DOHH2 (cell line): ENCODE measurements at regions not wholly inside any gene's neighbourhood (a gene's known extent, or its start where the extent isn't known, plus 50 kb on each side); places are given as distances from the start of the nearest gene placed in this dataset.

Source experiments
- CTCF ChIP-seq: fragments of 200-600 bp; sonication (generic); IDR thresholded peaks from one replicate; pipeline ENCODE4 v1.5.1; 2014; ENCODE audit warnings: antibody characterized with exemption, mild to moderate bottlenecking, low read depth, low read length; ENCODE audit not compliant: poor library complexity, severe bottlenecking
- EZH2phosphoT487 ChIP-seq: fragments of 200-600 bp; sonication (generic); IDR thresholded peaks from 2 replicates; pipeline ENCODE4 v1.6.1; 2017; ENCODE audit warnings: borderline replicate concordance, mild to moderate bottlenecking, antibody characterized with exemption, low read length, moderate library complexity, mixed read lengths

GRCh38 chr18:35861367-35862118, 110.9 kb upstream of the RMP24 start:
- TF ChIP-seq CTCF (no peak), EZH2phosphoT487 (no peak)
